Thymus (tissue), 11 donors: ENCODE measurements at regions not wholly inside any gene's neighbourhood (a gene's known extent, or its start where the extent isn't known, plus 50 kb on each side); places are given as distances from the start of the nearest gene placed in this dataset.

ENCODE experiments used
- DNase-seq, 9 donors: peaks; one replicate each; pipeline ENCODE4 v3.0.0-alpha.2; 2013; ENCODE audit warnings: low spot score in 9 of 9, low read depth in 6 of 9, missing footprints in 1 of 9
- H3K27ac ChIP-seq, 2 donors: one replicate each; pipeline ENCODE4 v1.5.1; 2013; ENCODE audit warnings: control low read depth in 1 of 2, low read depth in 1 of 2, low read length in 1 of 2, mild to moderate bottlenecking in 1 of 2, moderate library complexity in 1 of 2
- H3K27me3 ChIP-seq, 2 donors: one replicate each; pipeline ENCODE4 v1.5.1; 2013; ENCODE audit warnings: low read length in 1 of 2; ENCODE audit not compliant: control insufficient read depth in 2 of 2, insufficient read depth in 1 of 2
- H3K36me3 ChIP-seq, 2 donors: one replicate each; pipeline ENCODE4 v1.5.1; 2013; ENCODE audit warnings: low read length in 1 of 2, mild to moderate bottlenecking in 1 of 2, moderate library complexity in 1 of 2; ENCODE audit not compliant: control insufficient read depth in 2 of 2, insufficient read depth in 2 of 2
- H3K4me1 ChIP-seq, 2 donors: one replicate each; pipeline ENCODE4 v1.5.1; 2013; ENCODE audit warnings: low read length in 2 of 2; ENCODE audit not compliant: control insufficient read depth in 2 of 2, insufficient read depth in 2 of 2
- H3K4me3 ChIP-seq, 2 donors: one replicate each; pipeline ENCODE4 v1.5.1; 2013; ENCODE audit warnings: low read length in 2 of 2, control low read depth in 1 of 2, mild to moderate bottlenecking in 1 of 2
- H3K9me3 ChIP-seq, 2 donors: one replicate each; pipeline ENCODE4 v1.5.1; 2013; ENCODE audit warnings: low read length in 1 of 2, mild to moderate bottlenecking in 1 of 2; ENCODE audit not compliant: control insufficient read depth in 2 of 2, insufficient read depth in 1 of 2
- WGBS: extraction: QIAGEN DNeasy Blood & Tissue Kit; methylation state at CpG from one replicate; pipeline ENCODE4 v1.1.7; 2013; 5-methylcytosine and 5-hydroxymethylcytosine counted together
- donor health status: healthy.

- H3K36me3 ChIP-seq: no peaks in the 10 kb centered on the region
Measured at GRCh38 chr2:236685361-236685760, 115.7 kb downstream of the ACKR3 start.

GRCh38 chr2:236685979-236686520 lies 116.4 kb downstream of the ACKR3 start:
- WGBS: 88% methylated on average over 11 of the region's 11 CpGs
- Histone ChIP-seq H3K36me3 (no peaks in the 10 kb centered on the region), H3K27ac (no peak overlapping the region), H3K27me3 (peaks cover 0 to 7% of the 10 kb centered on the region in 2 donors), H3K4me3 (no peak overlapping the region), H3K4me1 (no peaks in the 10 kb centered on the region), H3K9me3 (no peaks in the 10 kb centered on the region)
- DNase-seq: no peak

More at GRCh38 chr2:236685361-236685760, 115.7 kb downstream of the ACKR3 start:
- Histone ChIP-seq H3K27me3 (peaks cover 0 to 7% of the 10 kb centered on the region in 2 donors), H3K9me3 (no peaks in the 10 kb centered on the region), H3K4me1 (no peaks in the 10 kb centered on the region), H3K27ac (no peak overlapping the region), H3K4me3 (no peak overlapping the region)
- 43% methylated on average over 1 of the region's 1 CpG for WGBS
- no peak for DNase-seq

- no peak for DNase-seq
- H3K9me3 ChIP-seq: no peaks in the 10 kb centered on the region
- H3K27me3 ChIP-seq: peaks cover 0 to 7% of the 10 kb centered on the region in 2 donors
- H3K4me1 ChIP-seq: no peaks in the 10 kb centered on the region
- no peak overlapping the region for H3K27ac ChIP-seq
- 37% methylated on average over 2 of the region's 2 CpGs for WGBS
- no peak overlapping the region for H3K4me3 ChIP-seq
- no peaks in the 10 kb centered on the region for H3K36me3 ChIP-seq
Measured at GRCh38 chr2:236686561-236686960, 116.9 kb downstream of the ACKR3 start.

DNA sequence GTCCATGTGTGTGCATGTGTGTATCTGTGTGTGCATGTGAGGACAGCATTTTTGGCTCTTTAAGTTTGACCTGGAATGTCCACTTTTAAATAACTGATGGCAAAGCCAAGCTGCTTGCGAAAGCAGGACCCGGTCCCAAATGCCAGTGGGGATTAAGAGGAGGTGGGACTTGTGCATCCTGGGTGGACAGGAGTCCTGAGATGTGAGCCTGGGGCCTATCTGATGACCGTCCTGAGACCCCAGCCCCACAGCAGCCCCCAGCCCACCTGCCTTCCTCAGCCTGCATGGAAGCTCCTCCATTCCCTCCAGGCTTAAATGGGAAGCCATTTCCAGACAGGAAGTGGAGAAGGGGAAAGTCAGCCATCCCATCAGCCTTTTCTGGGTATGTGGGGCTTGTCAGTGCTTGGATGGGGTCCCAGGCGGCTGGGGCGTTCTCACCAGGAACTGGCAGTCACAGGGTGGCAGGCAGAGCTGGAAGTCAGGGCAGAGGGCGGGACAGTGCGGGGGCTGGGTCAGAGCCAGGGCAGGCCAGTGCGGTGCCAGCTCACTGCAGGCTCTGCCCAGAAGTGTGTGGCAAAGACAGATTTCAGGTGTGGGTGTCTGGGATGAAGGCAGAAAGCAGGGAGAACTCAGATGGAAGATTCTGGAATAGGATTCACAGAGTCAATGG lies 117.8 kb downstream of the ACKR3 start:
- WGBS: 95% methylated on average over 8 of the region's 8 CpGs
- DNase-seq: no peak
- no peak overlapping the region for H3K4me3 ChIP-seq
- peaks cover 0 to 7% of the 10 kb centered on the region in 2 donors for H3K27me3 ChIP-seq
- H3K27ac ChIP-seq: no peak overlapping the region
- no peaks in the 10 kb centered on the region for H3K36me3 ChIP-seq
- H3K4me1 ChIP-seq: peaks cover 0 to 3% of the 10 kb centered on the region in 2 donors
- no peaks in the 10 kb centered on the region for H3K9me3 ChIP-seq

DNA sequence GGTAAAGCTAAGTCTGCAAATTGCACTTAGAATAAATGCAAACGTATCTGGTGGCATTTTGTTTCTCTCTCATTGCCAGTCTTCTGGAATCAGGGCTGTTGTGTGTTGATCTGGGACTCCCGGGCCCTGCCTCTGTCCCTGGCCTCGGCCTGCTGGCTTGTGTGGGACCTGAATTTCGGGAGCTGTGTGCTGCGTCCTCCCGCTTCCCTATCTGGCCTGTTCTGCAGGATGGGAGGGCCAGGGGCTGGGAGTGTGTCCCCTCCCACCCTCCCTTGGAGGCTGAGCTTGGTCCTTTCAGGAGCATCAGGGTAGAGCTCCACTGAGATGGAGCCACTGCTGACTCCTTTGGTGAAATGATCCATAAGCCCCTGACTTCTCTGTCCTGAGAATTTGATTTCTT lies 118.5 kb downstream of the ACKR3 start:
- Histone ChIP-seq H3K4me3 (no peak overlapping the region), H3K4me1 (peaks cover 0 to 3% of the 10 kb centered on the region in 2 donors), H3K27me3 (peaks cover 0 to 7% of the 10 kb centered on the region in 2 donors), H3K36me3 (no peaks in the 10 kb centered on the region), H3K9me3 (no peaks in the 10 kb centered on the region), H3K27ac (no peak overlapping the region)
- WGBS: 95% methylated on average over 6 of the region's 6 CpGs
- no peak for DNase-seq

DNA sequence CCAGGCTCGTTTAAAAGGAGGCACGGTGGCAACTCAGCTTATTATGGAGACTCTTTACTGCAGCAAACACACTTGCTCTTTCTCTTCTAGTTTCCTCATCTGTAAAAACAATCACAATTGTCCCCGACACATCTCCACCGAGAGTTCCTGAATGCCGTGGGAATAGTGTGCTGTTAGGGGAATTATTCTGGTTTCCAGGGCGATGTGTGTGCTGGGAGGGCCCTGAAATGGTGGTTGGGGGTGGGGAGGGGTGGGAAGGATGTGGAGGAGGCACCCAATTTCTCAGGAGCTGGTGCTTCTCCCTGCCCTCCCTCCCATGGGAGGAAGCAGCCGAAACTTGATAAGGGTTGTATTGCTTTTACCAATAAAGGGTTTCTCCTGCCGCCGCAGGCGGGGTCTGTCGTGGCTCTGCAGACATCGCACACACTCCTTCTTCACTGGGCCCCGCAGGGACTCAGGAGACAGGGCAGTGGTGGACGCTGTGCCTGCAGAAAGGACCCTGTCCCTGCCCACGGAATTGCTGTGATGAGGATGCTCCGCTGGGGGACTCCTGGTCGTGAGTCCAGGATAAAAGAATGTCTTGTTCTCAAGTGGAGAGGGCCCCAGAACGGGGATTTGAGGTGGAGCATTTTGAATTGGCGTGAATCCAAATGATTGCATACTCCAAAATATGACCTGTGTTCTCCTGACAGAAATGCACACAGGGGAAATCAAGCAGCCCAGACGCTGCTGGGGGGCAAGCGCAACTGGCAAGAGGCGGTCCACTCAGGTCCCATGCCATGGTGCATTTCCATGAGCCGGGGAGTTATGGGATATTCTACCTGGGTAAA lies 119.2 kb downstream of the ACKR3 start:
- DNase-seq: no peak
- H3K36me3 ChIP-seq: no peaks in the 10 kb centered on the region
- peaks cover 0 to 7% of the 10 kb centered on the region in 2 donors for H3K27me3 ChIP-seq
- H3K4me1 ChIP-seq: peaks cover 0 to 3% of the 10 kb centered on the region in 2 donors
- H3K27ac ChIP-seq: no peak overlapping the region
- WGBS: 76% methylated on average over 23 of the region's 23 CpGs
- H3K4me3 ChIP-seq: no peak overlapping the region
- no peaks in the 10 kb centered on the region for H3K9me3 ChIP-seq

GRCh38 chr2:236689393-236689700 lies 119.7 kb downstream of the ACKR3 start:
- DNase-seq: no peak
- Histone ChIP-seq H3K36me3 (no peaks in the 10 kb centered on the region), H3K4me3 (no peak overlapping the region), H3K27ac (no peak overlapping the region), H3K27me3 (peaks cover 0 to 7% of the 10 kb centered on the region in 2 donors), H3K4me1 (peaks cover 0 to 3% of the 10 kb centered on the region in 2 donors), H3K9me3 (no peaks in the 10 kb centered on the region)
- 93% methylated on average over 1 of the region's 1 CpG for WGBS

DNA sequence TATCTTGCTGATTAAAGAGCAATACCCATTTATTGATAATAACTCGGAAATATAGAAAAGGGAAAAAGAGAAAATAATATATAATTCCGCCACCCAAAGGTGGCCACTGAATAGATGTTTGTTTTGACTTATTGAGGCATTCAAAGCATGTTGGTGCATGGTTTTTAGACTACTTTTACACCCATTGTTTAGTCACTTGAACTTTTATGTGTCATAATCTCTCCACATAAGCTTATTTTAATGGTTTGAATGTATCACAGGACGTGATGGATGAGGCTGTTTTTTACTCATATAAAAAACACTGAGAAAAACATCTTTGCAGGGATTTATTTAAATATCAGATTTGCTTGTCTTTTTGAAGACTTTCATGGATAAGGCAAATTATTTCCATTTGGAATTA lies 120.4 kb downstream of the ACKR3 start:
- peaks cover 0 to 3% of the 10 kb centered on the region in 2 donors for H3K4me1 ChIP-seq
- no peaks in the 10 kb centered on the region for H3K9me3 ChIP-seq
- WGBS: 95% methylated on average over 3 of the region's 3 CpGs
- DNase-seq: no peak
- peaks cover 0 to 7% of the 10 kb centered on the region in 2 donors for H3K27me3 ChIP-seq
- no peak overlapping the region for H3K27ac ChIP-seq
- H3K36me3 ChIP-seq: no peaks in the 10 kb centered on the region
- H3K4me3 ChIP-seq: no peak overlapping the region

DNA sequence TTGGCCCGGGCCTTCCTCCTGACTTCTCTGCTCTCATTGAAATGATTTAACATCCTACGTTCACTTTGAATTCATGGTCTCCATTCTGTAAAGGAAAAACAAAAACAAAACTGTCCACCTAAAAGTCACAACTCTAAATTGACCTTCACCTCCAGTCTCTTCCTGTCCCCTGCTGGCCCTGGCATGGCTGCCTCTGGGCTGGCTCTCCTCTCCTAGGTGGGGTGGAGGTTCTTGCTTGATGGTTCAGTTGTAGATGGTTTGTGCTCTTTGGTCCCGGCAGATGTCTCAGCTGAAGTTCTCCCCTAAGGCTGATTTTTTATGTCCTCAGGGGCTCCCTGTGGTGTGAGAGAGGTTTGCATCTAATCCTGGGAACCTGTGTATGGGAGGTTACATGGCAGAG lies 121.1 kb downstream of the ACKR3 start:
- Histone ChIP-seq H3K4me1 (peaks cover 0 to 3% of the 10 kb centered on the region in 2 donors), H3K27me3 (peaks cover 0 to 7% of the 10 kb centered on the region in 2 donors), H3K27ac (no peak overlapping the region), H3K9me3 (no peaks in the 10 kb centered on the region), H3K4me3 (no peak overlapping the region), H3K36me3 (no peaks in the 10 kb centered on the region)
- WGBS: 96% methylated on average over 3 of the region's 3 CpGs
- no peak for DNase-seq
